CD4-positive, CD25-positive, alpha-beta regulatory T cell (primary cell): ENCODE measurements at regions not wholly inside any gene's neighbourhood (a gene's known extent, or its start where the extent isn't known, plus 50 kb on each side); places are given as distances from the start of the nearest gene placed in this dataset.
A peak's percentile ranks its signal among the peaks of the same experiment; 100 is the strongest.

Source experiments
- ATAC-seq, 2 donors: fragments of 150-1000 bp; cut with Tn5 transposase; one replicate each; pipeline ENCODE4 v1.10.0; 2021; ENCODE audit warnings: low read depth in 2 of 2, moderate number of reproducible peaks in 2 of 2, moderate library complexity in 1 of 2
- DNase-seq, 3 donors: peaks; one replicate each; pipeline versions ENCODE4 v3.0.0 to v3.0.0-alpha.2; 2012 to 2022; ENCODE audit warnings: mixed read lengths in 1 of 3
- H3K27ac ChIP-seq: one replicate; pipeline ENCODE4 v1.7.0; 2013; ENCODE audit warnings: mild to moderate bottlenecking, low read length; ENCODE audit not compliant: insufficient read depth, poor library complexity, severe bottlenecking
- H3K27me3 ChIP-seq: one replicate; pipeline ENCODE4 v1.7.0; 2013; ENCODE audit warnings: low read length; ENCODE audit not compliant: control insufficient read depth, insufficient read depth
- H3K36me3 ChIP-seq: one replicate; pipeline ENCODE4 v1.7.0; 2013; ENCODE audit warnings: mild to moderate bottlenecking, low read length, moderate library complexity; ENCODE audit not compliant: control insufficient read depth, insufficient read depth
- H3K4me1 ChIP-seq: 2 replicates; pipeline ENCODE4 v1.7.0; 2013; ENCODE audit warnings: mild to moderate bottlenecking, low read length; ENCODE audit not compliant: insufficient read depth, control insufficient read depth, poor library complexity, severe bottlenecking
- H3K4me3 ChIP-seq: one replicate; pipeline ENCODE4 v1.7.0; 2013; ENCODE audit warnings: low read depth, mild to moderate bottlenecking, low read length, moderate library complexity
- H3K9me3 ChIP-seq, 2 experiments: 1 replicate in 1 of 2; 2 replicates in 1 of 2; pipeline ENCODE4 v1.7.0; 2013; ENCODE audit warnings: low read length in 2 of 2, mild to moderate bottlenecking in 1 of 2, moderate library complexity in 1 of 2; ENCODE audit not compliant: control insufficient read depth in 2 of 2
- H3K27ac Mint-ChIP-seq, 3 donors: one replicate each; pipeline ENCODE4 v1.8.0; 2020 to 2022; ENCODE audit warnings: mild to moderate bottlenecking in 3 of 3, mixed read lengths in 3 of 3, moderate library complexity in 2 of 3
- H3K27me3 Mint-ChIP-seq: one replicate; pipeline ENCODE4 v1.8.0; 2022; ENCODE audit warnings: mild to moderate bottlenecking, mixed read lengths
- H3K36me3 Mint-ChIP-seq: one replicate; pipeline ENCODE4 v1.8.0; 2020; ENCODE audit warnings: mixed read lengths
- H3K4me1 Mint-ChIP-seq, 4 donors: one replicate each; pipeline ENCODE4 v1.8.0; 2020 to 2022; ENCODE audit warnings: mixed read lengths in 4 of 4, mild to moderate bottlenecking in 1 of 4
- H3K4me3 Mint-ChIP-seq, 4 donors: one replicate each; pipeline ENCODE4 v1.8.0; 2020 to 2022; ENCODE audit warnings: mild to moderate bottlenecking in 4 of 4, mixed read lengths in 4 of 4, moderate library complexity in 3 of 4
- H3K9me3 Mint-ChIP-seq, 7 donors: one replicate each; pipeline ENCODE4 v1.8.0; 2020 to 2022; ENCODE audit warnings: mixed read lengths in 7 of 7, mild to moderate bottlenecking in 3 of 7, moderate library complexity in 2 of 7

- H3K27ac Mint-ChIP-seq = no peak overlapping the region
- Histone ChIP-seq H3K36me3 (no peaks in the 10 kb centered on the region), H3K4me3 (no peak overlapping the region), H3K4me1 (no peaks in the 10 kb centered on the region), H3K27ac (no peak overlapping the region), H3K27me3 (no peaks in the 10 kb centered on the region), H3K9me3 (peaks cover 3 to 9% of the 10 kb centered on the region in 2 experiments)
- H3K36me3 Mint-ChIP-seq = no peaks in the 10 kb centered on the region
- H3K27me3 Mint-ChIP-seq = no peaks in the 10 kb centered on the region
- peaks cover 0 to 20% (median 9%) of the 10 kb centered on the region in 7 donors for H3K9me3 Mint-ChIP-seq
- ATAC-seq (no peak), DNase-seq (no peak)
- H3K4me1 Mint-ChIP-seq = no peaks in the 10 kb centered on the region
- H3K4me3 Mint-ChIP-seq = no peak overlapping the region
Observed at GRCh38 chr4:132642016-132642817, 506.9 kb upstream of the PCDH10 start.

- Mint-ChIP-seq H3K36me3 (no peaks in the 10 kb centered on the region), H3K27ac (no peak overlapping the region), H3K4me1 (no peaks in the 10 kb centered on the region), H3K9me3 (peaks cover 0 to 30% (median 8%) of the 10 kb centered on the region in 7 donors), H3K27me3 (no peaks in the 10 kb centered on the region), H3K4me3 (no peak overlapping the region)
- Histone ChIP-seq H3K4me1 (no peaks in the 10 kb centered on the region), H3K27me3 (no peaks in the 10 kb centered on the region), H3K36me3 (no peaks in the 10 kb centered on the region), H3K9me3 (peaks cover 0 to 6% of the 10 kb centered on the region in 2 experiments), H3K27ac (no peak overlapping the region), H3K4me3 (no peak overlapping the region)
- peak in 1 of 3 donors; percentile 0 for DNase-seq
- ATAC-seq = no peak
Observed at GRCh38 chr4:132646186-132646585, 502.9 kb upstream of the PCDH10 start.

- DNase-seq = no peak
- H3K4me3 Mint-ChIP-seq = no peak overlapping the region
- no peaks in the 10 kb centered on the region for H3K4me1 ChIP-seq
- H3K9me3 Mint-ChIP-seq = peaks cover 4 to 27% (median 15%) of the 10 kb centered on the region in 7 donors
- no peaks in the 10 kb centered on the region for H3K36me3 Mint-ChIP-seq
- no peaks in the 10 kb centered on the region for H3K36me3 ChIP-seq
- no peaks in the 10 kb centered on the region for H3K4me1 Mint-ChIP-seq
- H3K4me3 ChIP-seq = no peak overlapping the region
- no peaks in the 10 kb centered on the region for H3K27me3 ChIP-seq
- no peak overlapping the region for H3K27ac Mint-ChIP-seq
- no peak for ATAC-seq
- no peaks in the 10 kb centered on the region for H3K27me3 Mint-ChIP-seq
- H3K9me3 ChIP-seq = no peaks in the 10 kb centered on the region
- H3K27ac ChIP-seq = no peak overlapping the region
Observed at GRCh38 chr4:132651196-132651595, 497.9 kb upstream of the PCDH10 start.

GRCh38 chr4:132660181-132660580 is 488.9 kb upstream of the PCDH10 start:
- Mint-ChIP-seq H3K4me3 (no peak overlapping the region), H3K36me3 (no peaks in the 10 kb centered on the region)
- H3K4me1 ChIP-seq = no peaks in the 10 kb centered on the region

GRCh38 chr4:132662456-132662855 is 486.6 kb upstream of the PCDH10 start:
- no peak for ATAC-seq

More at GRCh38 chr4:132660181-132660580, 488.9 kb upstream of the PCDH10 start:
- Mint-ChIP-seq H3K27me3 (no peaks in the 10 kb centered on the region), H3K9me3 (peaks cover 0 to 29% (median 11%) of the 10 kb centered on the region in 7 donors), H3K4me1 (no peaks in the 10 kb centered on the region), H3K27ac (no peak overlapping the region)
- Histone ChIP-seq H3K4me3 (no peak overlapping the region), H3K27ac (no peak overlapping the region), H3K27me3 (no peaks in the 10 kb centered on the region), H3K9me3 (peaks cover 6 to 12% of the 10 kb centered on the region in 2 experiments), H3K36me3 (no peaks in the 10 kb centered on the region)
- no peak for DNase-seq
- ATAC-seq = no peak

GRCh38 chr4:132669786-132670185 is 479.3 kb upstream of the PCDH10 start:
- no peak for DNase-seq
- H3K27me3 ChIP-seq = no peaks in the 10 kb centered on the region
- Mint-ChIP-seq H3K27ac (no peak overlapping the region), H3K4me3 (no peak overlapping the region), H3K27me3 (no peaks in the 10 kb centered on the region), H3K36me3 (no peaks in the 10 kb centered on the region), H3K9me3 (peaks cover 0 to 13% (median 5%) of the 10 kb centered on the region in 7 donors), H3K4me1 (no peaks in the 10 kb centered on the region)
- ATAC-seq = no peak
- no peak overlapping the region for H3K4me3 ChIP-seq
- H3K36me3 ChIP-seq = no peaks in the 10 kb centered on the region
- H3K4me1 ChIP-seq = no peaks in the 10 kb centered on the region
- no peaks in the 10 kb centered on the region for H3K9me3 ChIP-seq
- no peak overlapping the region for H3K27ac ChIP-seq

More at GRCh38 chr4:132662456-132662855, 486.6 kb upstream of the PCDH10 start:
- Histone ChIP-seq H3K9me3 (peaks cover 6 to 12% of the 10 kb centered on the region in 2 experiments), H3K4me3 (no peak overlapping the region), H3K27me3 (no peaks in the 10 kb centered on the region), H3K27ac (no peak overlapping the region), H3K4me1 (no peaks in the 10 kb centered on the region), H3K36me3 (no peaks in the 10 kb centered on the region)
- H3K9me3 Mint-ChIP-seq = peaks cover 0 to 23% (median 5%) of the 10 kb centered on the region in 7 donors
- H3K4me3 Mint-ChIP-seq = no peak overlapping the region
- no peaks in the 10 kb centered on the region for H3K27me3 Mint-ChIP-seq
- no peaks in the 10 kb centered on the region for H3K4me1 Mint-ChIP-seq
- DNase-seq = no peak
- H3K27ac Mint-ChIP-seq = no peak overlapping the region
- no peaks in the 10 kb centered on the region for H3K36me3 Mint-ChIP-seq

- no peak for ATAC-seq
- H3K27me3 Mint-ChIP-seq = no peaks in the 10 kb centered on the region
- H3K4me3 Mint-ChIP-seq = no peak overlapping the region
Observed at GRCh38 chr4:132670557-132670956, 478.5 kb upstream of the PCDH10 start.

GRCh38 chr4:132683957-132684356 is 465.1 kb upstream of the PCDH10 start:
- H3K4me1 ChIP-seq = no peaks in the 10 kb centered on the region
- H3K27ac ChIP-seq = no peak overlapping the region
- Mint-ChIP-seq H3K36me3 (no peaks in the 10 kb centered on the region), H3K27ac (peak overlapping the region in 1 of 3 donors; percentile 56), H3K9me3 (peaks cover 0 to 31% (median 10%) of the 10 kb centered on the region in 7 donors), H3K4me3 (no peak overlapping the region), H3K27me3 (no peaks in the 10 kb centered on the region), H3K4me1 (no peaks in the 10 kb centered on the region)
- peaks cover 3 to 22% of the 10 kb centered on the region in 2 experiments for H3K9me3 ChIP-seq
- no peak overlapping the region for H3K4me3 ChIP-seq
- ATAC-seq (no peak), DNase-seq (no peak)
- no peaks in the 10 kb centered on the region for H3K27me3 ChIP-seq
- no peaks in the 10 kb centered on the region for H3K36me3 ChIP-seq

More at GRCh38 chr4:132670557-132670956, 478.5 kb upstream of the PCDH10 start:
- Histone ChIP-seq H3K4me3 (no peak overlapping the region), H3K27ac (no peak overlapping the region), H3K9me3 (no peaks in the 10 kb centered on the region), H3K27me3 (no peaks in the 10 kb centered on the region), H3K4me1 (no peaks in the 10 kb centered on the region), H3K36me3 (no peaks in the 10 kb centered on the region)
- Mint-ChIP-seq H3K9me3 (peaks cover 0 to 13% (median 5%) of the 10 kb centered on the region in 7 donors), H3K36me3 (no peaks in the 10 kb centered on the region), H3K4me1 (no peaks in the 10 kb centered on the region), H3K27ac (no peak overlapping the region)
- DNase-seq = no peak
